ENCODE measurements at regions not wholly inside any gene's neighbourhood (a gene's known extent, or its start where the extent isn't known, plus 50 kb on each side); places are given as distances from the start of the nearest gene placed in this dataset.

- H3K4me3 ChIP-seq = no peak overlapping the region
- no peaks in the 10 kb centered on the region for H3K9me3 ChIP-seq
- H3K4me1 ChIP-seq = no peaks in the 10 kb centered on the region
- TF ChIP-seq, protein P1, sequence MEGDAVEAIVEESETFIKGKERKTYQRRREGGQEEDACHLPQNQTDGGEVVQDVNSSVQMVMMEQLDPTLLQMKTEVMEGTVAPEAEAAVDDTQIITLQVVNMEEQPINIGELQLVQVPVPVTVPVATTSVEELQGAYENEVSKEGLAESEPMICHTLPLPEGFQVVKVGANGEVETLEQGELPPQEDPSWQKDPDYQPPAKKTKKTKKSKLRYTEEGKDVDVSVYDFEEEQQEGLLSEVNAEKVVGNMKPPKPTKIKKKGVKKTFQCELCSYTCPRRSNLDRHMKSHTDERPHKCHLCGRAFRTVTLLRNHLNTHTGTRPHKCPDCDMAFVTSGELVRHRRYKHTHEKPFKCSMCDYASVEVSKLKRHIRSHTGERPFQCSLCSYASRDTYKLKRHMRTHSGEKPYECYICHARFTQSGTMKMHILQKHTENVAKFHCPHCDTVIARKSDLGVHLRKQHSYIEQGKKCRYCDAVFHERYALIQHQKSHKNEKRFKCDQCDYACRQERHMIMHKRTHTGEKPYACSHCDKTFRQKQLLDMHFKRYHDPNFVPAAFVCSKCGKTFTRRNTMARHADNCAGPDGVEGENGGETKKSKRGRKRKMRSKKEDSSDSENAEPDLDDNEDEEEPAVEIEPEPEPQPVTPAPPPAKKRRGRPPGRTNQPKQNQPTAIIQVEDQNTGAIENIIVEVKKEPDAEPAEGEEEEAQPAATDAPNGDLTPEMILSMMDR (IDR thresholded peaks at IDR 0.05) = no peak
- intact Hi-C loops (cut with DNase I) = no loop called here
- H3K27me3 ChIP-seq = no peaks in the 10 kb centered on the region
- no peak overlapping the region for H3K27ac ChIP-seq
- H3K36me3 ChIP-seq = no peaks in the 10 kb centered on the region
- no peak for DNase-seq (ENCODE audit: low spot score in 2 of 2)
Measured at GRCh38 chr5:18888821-18889220, 1099.2 kb downstream of the CDH18 start.

- Histone ChIP-seq H3K4me3 (no peak overlapping the region), H3K36me3 (no peaks in the 10 kb centered on the region), H3K27ac (no peak overlapping the region), H3K4me1 (no peaks in the 10 kb centered on the region), H3K27me3 (no peaks in the 10 kb centered on the region), H3K9me3 (no peaks in the 10 kb centered on the region)
- TF ChIP-seq, protein P1 (IDR thresholded peaks at IDR 0.05) = no peak
- intact Hi-C loops (cut with DNase I) = no loop called here
- no peak for DNase-seq (ENCODE audit: low spot score in 2 of 2)
Measured at GRCh38 chr5:18900644-18901043, 1087.4 kb downstream of the CDH18 start.

- no peak overlapping the region for H3K27ac ChIP-seq
- no peaks in the 10 kb centered on the region for H3K27me3 ChIP-seq
- H3K4me1 ChIP-seq = no peaks in the 10 kb centered on the region
- intact Hi-C loops (cut with DNase I) = no loop called here
- H3K36me3 ChIP-seq = no peaks in the 10 kb centered on the region
- no peak overlapping the region for H3K4me3 ChIP-seq
- no peaks in the 10 kb centered on the region for H3K9me3 ChIP-seq
- no peak for DNase-seq (ENCODE audit: low spot score in 2 of 2)
- TF ChIP-seq, protein P1 (IDR thresholded peaks at IDR 0.05) = no peak
Measured at GRCh38 chr5:18920966-18921365, 1067.0 kb downstream of the CDH18 start.

DNA sequence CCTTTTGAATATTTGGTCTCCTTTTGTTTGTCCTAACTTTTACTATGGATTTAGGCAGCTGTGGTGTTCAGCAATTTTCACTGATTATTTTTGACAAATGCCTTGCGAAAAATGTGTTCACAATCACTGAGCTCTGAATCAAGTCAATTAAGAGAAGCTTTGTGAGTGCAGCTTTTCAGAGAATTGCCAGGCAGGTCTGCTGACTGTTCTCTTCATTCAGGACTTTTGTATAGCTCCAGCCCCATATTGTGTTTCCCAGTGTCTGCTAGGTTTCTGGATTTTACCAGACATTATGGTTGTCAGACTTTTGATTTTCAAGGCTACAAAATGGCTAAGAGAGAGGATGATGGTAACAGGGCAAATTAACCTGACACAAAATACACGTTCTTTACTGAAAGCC is 1055.9 kb downstream of the CDH18 start:
- intact Hi-C loops (cut with DNase I) = no loop called here
- DNase-seq (ENCODE audit: low spot score in 2 of 2) = no peak
- Histone ChIP-seq H3K36me3 (no peaks in the 10 kb centered on the region), H3K4me1 (no peaks in the 10 kb centered on the region), H3K27ac (no peak overlapping the region), H3K4me3 (no peak overlapping the region), H3K9me3 (no peaks in the 10 kb centered on the region), H3K27me3 (no peaks in the 10 kb centered on the region)
- TF ChIP-seq, protein P1 (IDR thresholded peaks at IDR 0.05) = no peak

DNA sequence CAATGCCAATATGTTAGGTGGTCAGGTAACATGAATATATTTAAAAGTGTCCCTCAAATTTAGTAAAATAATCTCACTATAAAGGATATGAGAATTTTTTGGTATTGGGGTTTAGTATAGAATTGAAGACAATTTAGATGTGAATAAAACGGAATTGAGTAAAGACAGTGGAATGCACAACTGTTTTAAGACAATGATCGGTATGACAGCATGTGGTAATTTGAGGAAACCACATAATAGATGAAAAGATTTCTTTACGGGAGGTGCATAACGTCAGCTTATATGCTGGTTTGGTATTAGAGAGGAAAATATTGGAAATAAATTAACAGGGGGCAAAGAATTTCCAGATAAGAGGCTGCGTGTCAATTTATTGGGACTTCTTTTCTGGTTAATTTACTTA is 1043.2 kb downstream of the CDH18 start:
- no peaks in the 10 kb centered on the region for H3K9me3 ChIP-seq
- H3K4me3 ChIP-seq = no peak overlapping the region
- no peak overlapping the region for H3K27ac ChIP-seq
- no peaks in the 10 kb centered on the region for H3K4me1 ChIP-seq
- DNase-seq (ENCODE audit: low spot score in 2 of 2) = no peak
- TF ChIP-seq, protein P1 (IDR thresholded peaks at IDR 0.05) = no peak
- H3K36me3 ChIP-seq = no peaks in the 10 kb centered on the region
- H3K27me3 ChIP-seq = no peaks in the 10 kb centered on the region
- intact Hi-C loops (cut with DNase I) = no loop called here

DNA sequence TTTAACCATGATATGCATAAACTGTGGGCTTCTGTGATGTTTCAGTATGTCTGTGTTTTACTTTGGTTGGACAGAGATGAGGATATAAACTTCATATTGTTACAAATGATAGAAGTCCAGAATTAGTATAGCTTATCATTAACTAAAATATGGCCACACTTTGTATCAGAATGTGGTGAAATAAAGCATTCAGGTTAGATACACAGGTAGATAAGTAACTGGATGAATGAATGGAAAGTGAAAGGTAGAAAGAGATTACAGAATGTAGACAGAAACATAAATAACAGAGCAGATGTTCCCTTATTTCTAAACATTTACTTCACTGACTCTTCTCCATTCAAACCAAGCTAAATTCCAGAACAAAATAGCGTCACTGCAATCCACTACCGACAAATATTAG is 1033.8 kb downstream of the CDH18 start:
- H3K27me3 ChIP-seq = no peaks in the 10 kb centered on the region
- no peak for DNase-seq (ENCODE audit: low spot score in 2 of 2)
- no peaks in the 10 kb centered on the region for H3K4me1 ChIP-seq
- H3K9me3 ChIP-seq = no peaks in the 10 kb centered on the region
- H3K36me3 ChIP-seq = no peaks in the 10 kb centered on the region
- intact Hi-C loops (cut with DNase I) = no loop called here
- no peak overlapping the region for H3K4me3 ChIP-seq
- H3K27ac ChIP-seq = no peak overlapping the region
- TF ChIP-seq, protein P1 (IDR thresholded peaks at IDR 0.05) = no peak
